Nephron progenitor cell (in vitro differentiated cells): ENCODE measurements at regions not wholly inside any gene's neighbourhood (a gene's known extent, or its start where the extent isn't known, plus 50 kb on each side); places are given as distances from the start of the nearest gene placed in this dataset.

Source experiments
- DNase-seq: peaks from one replicate; pipeline ENCODE4 v3.0.0; 2021
- H3K27ac Mint-ChIP-seq: 2 replicates; pipeline ENCODE4 v1.8.0; 2021; ENCODE audit warnings: mild to moderate bottlenecking, moderate library complexity, mixed read lengths
- H3K27me3 Mint-ChIP-seq: 2 replicates; pipeline ENCODE4 v1.8.0; 2021; ENCODE audit warnings: mild to moderate bottlenecking, low read depth, mixed read lengths; ENCODE audit not compliant: poor library complexity
- H3K36me3 Mint-ChIP-seq: 2 replicates; pipeline ENCODE4 v1.8.0; 2021; ENCODE audit warnings: low read depth, mixed read lengths
- H3K4me1 Mint-ChIP-seq: 2 replicates; pipeline ENCODE4 v1.8.0; 2021; ENCODE audit warnings: mixed read lengths
- H3K4me3 Mint-ChIP-seq: 2 replicates; pipeline ENCODE4 v1.8.0; 2021; ENCODE audit warnings: mild to moderate bottlenecking, moderate library complexity, mixed read lengths
- H3K9me3 Mint-ChIP-seq: 2 replicates; pipeline ENCODE4 v1.8.0; 2021; ENCODE audit warnings: mild to moderate bottlenecking, moderate library complexity, mixed read lengths
- TF ChIP-seq, protein P1 (sequence below): fragments of 200-600 bp; sonication (generic); IDR thresholded peaks from 2 replicates; pipeline ENCODE4 v1.5.0; 2021; ENCODE audit warnings: antibody characterized with exemption

DNA sequence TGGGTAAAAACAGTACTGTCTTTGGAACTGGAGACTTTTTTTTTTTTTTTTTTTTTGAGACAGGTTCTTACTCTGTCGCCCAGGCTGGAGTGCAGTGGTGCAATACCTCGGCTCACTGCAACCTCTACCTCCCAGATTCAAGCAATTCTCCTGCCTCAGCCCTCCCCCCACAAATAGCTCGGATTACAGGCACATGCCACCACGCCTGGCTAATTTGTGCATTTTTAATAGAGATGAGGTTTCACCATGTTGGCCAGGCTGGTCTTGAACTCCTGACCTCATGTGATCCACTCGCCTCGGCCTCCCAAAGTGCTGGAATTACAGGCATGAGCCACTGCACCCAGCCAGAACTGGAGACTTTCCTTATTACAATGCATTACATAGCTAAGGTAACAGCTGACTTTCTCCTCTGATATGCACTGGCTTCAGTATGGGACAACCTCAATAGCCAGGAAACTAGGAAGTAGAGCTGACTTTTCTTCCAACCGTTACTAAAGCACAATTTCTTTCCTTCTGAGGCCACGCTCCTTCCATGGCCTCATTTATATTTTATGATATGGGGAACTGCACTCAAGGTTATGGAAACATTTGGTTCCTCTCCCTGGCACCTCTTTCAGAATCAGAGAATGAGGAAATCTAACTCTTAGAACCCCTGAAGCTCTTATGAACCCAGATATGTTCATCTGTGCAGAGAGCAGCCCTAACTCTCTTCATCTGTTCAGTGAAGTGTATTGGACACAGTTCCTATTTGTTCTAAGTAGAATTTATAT, 53.5 kb upstream of the FAM9B start:
- Mint-ChIP-seq H3K9me3 (peaks cover 19% of the 10 kb centered on the region), H3K36me3 (no peaks in the 10 kb centered on the region), H3K4me1 (peaks cover 32% of the 10 kb centered on the region), H3K27ac (no peak overlapping the region), H3K27me3 (no peaks in the 10 kb centered on the region), H3K4me3 (no peak overlapping the region)
- TF ChIP-seq, protein P1, sequence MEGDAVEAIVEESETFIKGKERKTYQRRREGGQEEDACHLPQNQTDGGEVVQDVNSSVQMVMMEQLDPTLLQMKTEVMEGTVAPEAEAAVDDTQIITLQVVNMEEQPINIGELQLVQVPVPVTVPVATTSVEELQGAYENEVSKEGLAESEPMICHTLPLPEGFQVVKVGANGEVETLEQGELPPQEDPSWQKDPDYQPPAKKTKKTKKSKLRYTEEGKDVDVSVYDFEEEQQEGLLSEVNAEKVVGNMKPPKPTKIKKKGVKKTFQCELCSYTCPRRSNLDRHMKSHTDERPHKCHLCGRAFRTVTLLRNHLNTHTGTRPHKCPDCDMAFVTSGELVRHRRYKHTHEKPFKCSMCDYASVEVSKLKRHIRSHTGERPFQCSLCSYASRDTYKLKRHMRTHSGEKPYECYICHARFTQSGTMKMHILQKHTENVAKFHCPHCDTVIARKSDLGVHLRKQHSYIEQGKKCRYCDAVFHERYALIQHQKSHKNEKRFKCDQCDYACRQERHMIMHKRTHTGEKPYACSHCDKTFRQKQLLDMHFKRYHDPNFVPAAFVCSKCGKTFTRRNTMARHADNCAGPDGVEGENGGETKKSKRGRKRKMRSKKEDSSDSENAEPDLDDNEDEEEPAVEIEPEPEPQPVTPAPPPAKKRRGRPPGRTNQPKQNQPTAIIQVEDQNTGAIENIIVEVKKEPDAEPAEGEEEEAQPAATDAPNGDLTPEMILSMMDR, result no peak
- DNase-seq, result peak; percentile 32

DNA sequence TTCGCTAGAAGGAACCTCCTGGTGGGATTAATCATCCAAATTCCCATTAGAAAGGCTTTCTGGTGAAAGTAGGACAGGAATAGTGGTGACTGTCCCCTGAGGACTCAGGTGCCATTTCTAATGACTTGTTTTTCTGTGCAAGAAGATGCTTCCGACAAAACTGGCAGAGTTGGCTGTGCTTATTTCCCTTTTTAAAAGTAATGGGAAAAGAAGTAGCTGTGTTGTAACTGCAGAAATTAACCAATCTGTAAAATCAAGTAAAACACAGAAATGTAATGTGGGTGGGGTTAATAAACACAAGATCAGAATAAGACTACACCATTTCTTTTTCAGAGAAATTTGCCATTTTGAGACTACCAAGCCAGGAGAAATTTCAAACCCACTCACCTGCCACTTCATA, 55.0 kb upstream of the FAM9B start:
- DNase-seq, result no peak
- Mint-ChIP-seq H3K9me3 (peaks cover 25% of the 10 kb centered on the region), H3K4me3 (no peak overlapping the region), H3K27me3 (no peaks in the 10 kb centered on the region), H3K36me3 (no peaks in the 10 kb centered on the region), H3K4me1 (peaks cover 32% of the 10 kb centered on the region), H3K27ac (no peak overlapping the region)
- TF ChIP-seq, protein P1, result no peak

DNA sequence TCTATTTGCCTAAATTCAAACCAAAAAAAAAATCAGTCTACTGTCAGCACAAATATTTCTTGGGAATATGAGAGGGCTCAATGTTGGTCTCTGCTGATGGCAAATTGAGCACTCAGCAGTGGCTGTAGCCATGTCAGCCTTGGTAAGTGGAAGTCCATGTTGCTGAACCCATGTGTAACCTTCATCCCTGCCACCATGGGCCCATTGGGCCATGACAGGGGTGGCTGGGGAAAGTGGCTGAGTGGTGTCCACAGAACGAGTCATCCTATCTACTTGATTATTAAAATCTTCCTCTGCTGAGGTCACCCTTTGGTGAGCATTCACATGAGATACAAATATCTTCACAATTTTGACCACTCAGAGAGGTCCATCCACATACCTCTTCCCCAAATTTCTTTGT, 56.8 kb upstream of the FAM9B start:
- H3K27me3 Mint-ChIP-seq, result peaks cover 5% of the 10 kb centered on the region
- no peak overlapping the region for H3K4me3 Mint-ChIP-seq
- peaks cover 42% of the 10 kb centered on the region for H3K9me3 Mint-ChIP-seq
- no peak for DNase-seq
- peaks cover 32% of the 10 kb centered on the region for H3K4me1 Mint-ChIP-seq
- TF ChIP-seq, protein P1, result no peak
- H3K36me3 Mint-ChIP-seq, result peaks cover 9% of the 10 kb centered on the region
- no peak overlapping the region for H3K27ac Mint-ChIP-seq

DNA sequence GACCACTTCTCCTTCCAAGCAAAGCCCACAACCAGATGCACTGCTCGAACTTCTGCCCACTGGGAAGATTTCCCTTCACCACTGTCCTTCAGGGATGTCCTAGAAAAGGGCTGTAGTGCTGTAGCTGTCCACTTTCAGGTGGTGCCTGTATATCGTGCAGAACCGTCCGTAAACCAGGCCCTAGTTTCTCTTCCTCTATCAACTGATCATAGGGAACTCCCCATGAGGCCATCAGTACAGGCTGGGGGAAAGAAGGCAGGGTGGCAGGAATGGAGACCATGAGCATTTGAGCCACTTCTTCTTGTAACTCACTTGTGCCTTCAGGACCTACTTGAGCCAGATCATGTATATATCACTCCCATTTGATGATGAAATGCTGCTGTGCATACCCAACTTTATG, 57.3 kb upstream of the FAM9B start:
- H3K27ac Mint-ChIP-seq, result no peak overlapping the region
- peaks cover 9% of the 10 kb centered on the region for H3K36me3 Mint-ChIP-seq

DNA sequence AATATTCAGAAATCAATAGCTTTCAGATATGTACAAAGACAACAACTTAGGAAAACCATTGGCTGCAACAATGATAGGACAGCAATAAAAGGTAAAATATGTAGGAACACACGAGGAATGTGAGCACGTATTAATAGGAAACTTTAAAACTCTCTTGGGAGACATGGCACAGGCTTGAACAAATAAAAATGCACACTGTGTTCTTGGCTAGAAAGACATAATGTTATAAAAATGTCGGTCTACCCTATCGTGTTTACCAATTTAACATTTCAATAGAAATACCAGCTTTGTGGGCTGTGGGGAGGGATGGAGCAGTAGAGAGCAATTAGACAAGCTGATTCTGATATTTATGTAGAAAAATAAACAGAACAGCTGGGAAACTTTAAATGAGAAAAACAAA, 69.0 kb upstream of the FAM9B start:
- Mint-ChIP-seq H3K27me3 (peaks cover 12% of the 10 kb centered on the region), H3K9me3 (peaks cover 58% of the 10 kb centered on the region), H3K4me1 (no peaks in the 10 kb centered on the region), H3K4me3 (no peak overlapping the region), H3K27ac (no peak overlapping the region), H3K36me3 (no peaks in the 10 kb centered on the region)
- DNase-seq, result no peak
- TF ChIP-seq, protein P1, result no peak

More for the DNA sequence above, 57.3 kb upstream of the FAM9B start:
- Mint-ChIP-seq H3K27me3 (peaks cover 5% of the 10 kb centered on the region), H3K9me3 (peaks cover 42% of the 10 kb centered on the region), H3K4me1 (peaks cover 32% of the 10 kb centered on the region), H3K4me3 (no peak overlapping the region)
- DNase-seq, result no peak
- TF ChIP-seq, protein P1, result no peak

DNA sequence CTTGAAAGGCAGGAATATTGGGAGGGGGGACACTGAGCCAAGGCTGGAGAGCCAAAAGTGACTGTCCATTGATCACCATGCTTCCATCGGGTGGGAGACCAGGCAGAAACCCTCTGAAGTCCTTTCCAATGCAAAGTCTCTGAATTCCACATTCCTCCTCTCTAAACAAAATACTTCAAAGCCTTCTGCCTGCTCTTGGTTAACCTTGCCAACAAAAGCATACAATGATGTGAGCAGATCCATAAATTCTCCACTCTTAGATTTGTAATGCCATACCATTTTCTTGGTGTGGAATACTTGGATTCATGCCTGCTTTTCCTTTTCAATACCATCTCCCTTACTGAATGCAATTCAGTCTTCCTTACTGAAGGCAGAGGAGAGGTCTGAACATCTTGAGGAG, 74.1 kb upstream of the FAM9B start:
- Mint-ChIP-seq H3K27ac (no peak overlapping the region), H3K9me3 (peaks cover 46% of the 10 kb centered on the region), H3K4me1 (no peaks in the 10 kb centered on the region), H3K4me3 (no peak overlapping the region), H3K36me3 (no peaks in the 10 kb centered on the region), H3K27me3 (peaks cover 11% of the 10 kb centered on the region)
- DNase-seq, result no peak
- TF ChIP-seq, protein P1, result no peak
